Suprapubic skin (tissue), 4 donors: ENCODE measurements at regions not wholly inside any gene's neighbourhood (a gene's known extent, or its start where the extent isn't known, plus 50 kb on each side); places are given as distances from the start of the nearest gene placed in this dataset.

Source experiments
- DNase-seq, 2 donors: peaks; one replicate each; pipeline ENCODE4 v3.0.0-alpha.2; 2019; ENCODE audit warnings: low spot score in 2 of 2
- H3K27ac ChIP-seq: fragments of 200-600 bp; sonication (generic); one replicate; pipeline ENCODE4 v1.5.1; 2019
- H3K27me3 ChIP-seq: fragments of 200-600 bp; sonication (generic); one replicate; pipeline ENCODE4 v1.5.1; 2019
- H3K36me3 ChIP-seq: fragments of 200-600 bp; sonication (generic); one replicate; pipeline ENCODE4 v1.5.1; 2019
- H3K4me1 ChIP-seq: fragments of 200-600 bp; sonication (generic); one replicate; pipeline ENCODE4 v1.5.1; 2019
- H3K4me3 ChIP-seq: fragments of 200-600 bp; sonication (generic); one replicate; pipeline ENCODE4 v1.5.1; 2019; ENCODE audit warnings: mild to moderate bottlenecking
- H3K9me3 ChIP-seq: fragments of 200-600 bp; sonication (generic); one replicate; pipeline ENCODE4 v1.5.1; 2019
- EP300 ChIP-seq: sonication (generic); formaldehyde crosslinking; IDR thresholded peaks from one replicate; pipeline ENCODE4 v1.6.1; 2017; ENCODE audit warnings: antibody characterized with exemption
- POLR2A ChIP-seq, 2 donors: fragments of 450-650 bp; IDR thresholded peaks; one replicate each; pipeline ENCODE4 v1.6.1; 2017; ENCODE audit warnings: antibody characterized with exemption in 2 of 2, mild to moderate bottlenecking in 2 of 2, moderate library complexity in 2 of 2
- POLR2AphosphoS5 ChIP-seq, 3 donors: sonication (generic); formaldehyde crosslinking; IDR thresholded peaks; one replicate each; pipeline ENCODE4 v1.6.1; 2017; ENCODE audit warnings: antibody characterized with exemption in 3 of 3
- WGBS: methylation state at CpG from one replicate; pipeline ENCODE4 v1.1.5; 2018; 5-methylcytosine and 5-hydroxymethylcytosine counted together
- TF ChIP-seq, protein P1 (sequence below), 2 donors: fragments of 200-600 bp in 1 of 2; fragments of 450-650 bp in 1 of 2; sonication (generic) in 1 of 2; IDR thresholded peaks; one replicate each; pipeline ENCODE4 v1.5.1; 2016 to 2019; ENCODE audit warnings: antibody characterized with exemption in 2 of 2, mild to moderate bottlenecking in 1 of 2, moderate library complexity in 1 of 2

DNA sequence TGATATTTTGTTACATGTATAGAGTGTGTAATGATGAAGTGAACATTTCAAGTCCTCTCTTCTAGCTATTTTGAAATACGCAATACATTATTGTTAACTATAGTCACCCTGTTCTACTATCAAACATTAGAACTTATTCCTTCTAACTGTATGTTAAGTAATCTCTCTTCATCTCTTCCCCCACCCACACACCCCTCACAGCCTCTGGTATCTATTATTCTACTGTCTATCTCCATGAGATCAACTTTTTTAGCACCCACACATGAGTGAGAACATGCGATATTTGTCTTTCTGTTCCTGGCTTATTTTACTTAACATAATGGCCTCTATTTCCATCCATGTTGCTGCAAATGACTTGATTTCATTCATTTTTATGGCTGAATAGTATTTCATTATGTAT is 57.7 kb upstream of the EGR2 start:
- H3K27ac ChIP-seq, result no peak overlapping the region
- TF ChIP-seq POLR2AphosphoS5 (IDR thresholded peaks at IDR 0.05) (no peak), EP300 (no peak), POLR2A (IDR thresholded peaks at IDR 0.05) (no peak)
- TF ChIP-seq, protein P1, sequence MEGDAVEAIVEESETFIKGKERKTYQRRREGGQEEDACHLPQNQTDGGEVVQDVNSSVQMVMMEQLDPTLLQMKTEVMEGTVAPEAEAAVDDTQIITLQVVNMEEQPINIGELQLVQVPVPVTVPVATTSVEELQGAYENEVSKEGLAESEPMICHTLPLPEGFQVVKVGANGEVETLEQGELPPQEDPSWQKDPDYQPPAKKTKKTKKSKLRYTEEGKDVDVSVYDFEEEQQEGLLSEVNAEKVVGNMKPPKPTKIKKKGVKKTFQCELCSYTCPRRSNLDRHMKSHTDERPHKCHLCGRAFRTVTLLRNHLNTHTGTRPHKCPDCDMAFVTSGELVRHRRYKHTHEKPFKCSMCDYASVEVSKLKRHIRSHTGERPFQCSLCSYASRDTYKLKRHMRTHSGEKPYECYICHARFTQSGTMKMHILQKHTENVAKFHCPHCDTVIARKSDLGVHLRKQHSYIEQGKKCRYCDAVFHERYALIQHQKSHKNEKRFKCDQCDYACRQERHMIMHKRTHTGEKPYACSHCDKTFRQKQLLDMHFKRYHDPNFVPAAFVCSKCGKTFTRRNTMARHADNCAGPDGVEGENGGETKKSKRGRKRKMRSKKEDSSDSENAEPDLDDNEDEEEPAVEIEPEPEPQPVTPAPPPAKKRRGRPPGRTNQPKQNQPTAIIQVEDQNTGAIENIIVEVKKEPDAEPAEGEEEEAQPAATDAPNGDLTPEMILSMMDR (IDR thresholded peaks at IDR 0.05), result no peak
- WGBS, result 78% methylated on average over 2 of the region's 2 CpGs

GRCh38 chr10:62870866-62871265 is 54.7 kb upstream of the EGR2 start:
- H3K4me3 ChIP-seq, result no peak overlapping the region
- H3K9me3 ChIP-seq, result no peaks in the 10 kb centered on the region
- no peak for DNase-seq
- 75% methylated on average over 7 of the region's 7 CpGs for WGBS
- H3K4me1 ChIP-seq, result no peaks in the 10 kb centered on the region
- no peak overlapping the region for H3K27ac ChIP-seq
- H3K36me3 ChIP-seq, result no peaks in the 10 kb centered on the region
- TF ChIP-seq, protein P1 (IDR thresholded peaks at IDR 0.05), result no peak
- TF ChIP-seq POLR2A (IDR thresholded peaks at IDR 0.05), result no peak
- TF ChIP-seq EP300, result no peak
- no peak for TF ChIP-seq POLR2AphosphoS5 (IDR thresholded peaks at IDR 0.05)
- H3K27me3 ChIP-seq, result no peaks in the 10 kb centered on the region

More for the DNA sequence above, 57.7 kb upstream of the EGR2 start:
- no peaks in the 10 kb centered on the region for H3K9me3 ChIP-seq
- H3K4me1 ChIP-seq, result peaks cover 2% of the 10 kb centered on the region
- H3K36me3 ChIP-seq, result no peaks in the 10 kb centered on the region
- no peak for DNase-seq
- no peak overlapping the region for H3K4me3 ChIP-seq
- no peaks in the 10 kb centered on the region for H3K27me3 ChIP-seq

DNA sequence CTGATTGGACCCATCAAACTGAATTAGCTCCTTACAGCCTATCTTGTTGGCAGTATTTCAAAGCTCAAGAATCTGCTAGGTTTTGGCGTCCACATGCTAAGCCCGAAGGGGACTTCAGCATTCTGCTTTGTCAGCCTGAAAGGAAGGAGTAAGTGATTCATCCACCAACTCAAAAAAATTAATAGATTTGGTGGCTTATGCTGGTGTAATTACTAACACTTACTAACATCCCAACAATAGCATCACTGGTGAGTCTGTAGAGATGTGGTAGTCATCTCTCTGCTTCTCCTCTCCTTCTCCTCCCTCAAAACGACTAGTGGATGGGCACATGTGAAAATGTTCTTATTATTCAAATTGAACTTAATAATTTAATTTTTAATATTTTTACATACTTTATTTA is 53.8 kb upstream of the EGR2 start:
- DNase-seq, result no peak
- H3K36me3 ChIP-seq, result no peaks in the 10 kb centered on the region
- H3K4me3 ChIP-seq, result no peak overlapping the region
- TF ChIP-seq POLR2A (IDR thresholded peaks at IDR 0.05), result no peak
- TF ChIP-seq, protein P1 (IDR thresholded peaks at IDR 0.05), result no peak
- TF ChIP-seq POLR2AphosphoS5 (IDR thresholded peaks at IDR 0.05), result no peak
- TF ChIP-seq EP300, result no peak
- H3K9me3 ChIP-seq, result no peaks in the 10 kb centered on the region
- no peak overlapping the region for H3K27ac ChIP-seq
- no peaks in the 10 kb centered on the region for H3K27me3 ChIP-seq
- no peaks in the 10 kb centered on the region for H3K4me1 ChIP-seq
- WGBS, result 70% methylated on average over 3 of the region's 3 CpGs

GRCh38 chr10:62866941-62867340 is 50.8 kb upstream of the EGR2 start:
- no peaks in the 10 kb centered on the region for H3K9me3 ChIP-seq
- no peaks in the 10 kb centered on the region for H3K4me1 ChIP-seq
- no peaks in the 10 kb centered on the region for H3K36me3 ChIP-seq
- no peak for DNase-seq
- TF ChIP-seq POLR2A (IDR thresholded peaks at IDR 0.05) (no peak), EP300 (no peak), POLR2AphosphoS5 (IDR thresholded peaks at IDR 0.05) (no peak)
- TF ChIP-seq, protein P1 (IDR thresholded peaks at IDR 0.05), result no peak
- H3K27ac ChIP-seq, result no peak overlapping the region
- no peak overlapping the region for H3K4me3 ChIP-seq
- 100% methylated on average over 1 of the region's 1 CpG for WGBS
- H3K27me3 ChIP-seq, result no peaks in the 10 kb centered on the region

DNA sequence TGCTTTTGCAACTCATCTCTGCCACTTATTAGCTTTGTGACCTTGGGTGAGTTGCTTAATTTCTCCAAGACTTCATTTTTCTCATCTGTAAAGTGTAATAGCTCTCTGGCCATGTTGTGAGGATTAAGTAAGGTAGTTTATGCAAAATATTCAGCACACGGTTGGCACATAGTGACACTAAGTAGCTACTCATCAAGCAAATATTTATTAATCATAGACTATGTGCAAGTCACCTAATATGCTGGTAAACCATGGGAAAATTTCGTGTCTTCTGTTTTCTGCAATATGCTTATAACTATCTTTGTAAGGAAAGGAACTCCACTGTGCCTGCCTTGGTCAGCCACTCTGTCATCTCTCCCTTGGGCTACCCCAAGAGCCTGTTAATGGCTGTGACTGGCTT is 50.3 kb upstream of the EGR2 start:
- TF ChIP-seq POLR2A (IDR thresholded peaks at IDR 0.05) (no peak), POLR2AphosphoS5 (IDR thresholded peaks at IDR 0.05) (no peak), EP300 (no peak)
- TF ChIP-seq, protein P1 (IDR thresholded peaks at IDR 0.05), result no peak
- no peak overlapping the region for H3K4me3 ChIP-seq
- no peaks in the 10 kb centered on the region for H3K36me3 ChIP-seq
- no peaks in the 10 kb centered on the region for H3K27me3 ChIP-seq
- no peaks in the 10 kb centered on the region for H3K9me3 ChIP-seq
- no peak for DNase-seq
- no peak overlapping the region for H3K27ac ChIP-seq
- H3K4me1 ChIP-seq, result no peaks in the 10 kb centered on the region
- WGBS, result 77% methylated on average over 2 of the region's 2 CpGs
